ENCODE measurements at regions not wholly inside any gene's neighbourhood (a gene's known extent, or its start where the extent isn't known, plus 50 kb on each side); places are given as distances from the start of the nearest gene placed in this dataset.

GRCh38 chr2:2754940-2755339 is 423.9 kb upstream of the MYT1L start:
- no peak for ATAC-seq
- TF ChIP-seq POU6F1 (CRISPR knock-in tag; IDR thresholded peaks at IDR 0.05; ENCODE audit: borderline replicate concordance, low read depth), result no peak
- no peak for TF ChIP-seq TOX (CRISPR knock-in tag; IDR thresholded peaks at IDR 0.05; ENCODE audit: borderline replicate concordance)
- no peak for TF ChIP-seq RARB (CRISPR knock-in tag; IDR thresholded peaks at IDR 0.05)
- TF ChIP-seq, protein P1, sequence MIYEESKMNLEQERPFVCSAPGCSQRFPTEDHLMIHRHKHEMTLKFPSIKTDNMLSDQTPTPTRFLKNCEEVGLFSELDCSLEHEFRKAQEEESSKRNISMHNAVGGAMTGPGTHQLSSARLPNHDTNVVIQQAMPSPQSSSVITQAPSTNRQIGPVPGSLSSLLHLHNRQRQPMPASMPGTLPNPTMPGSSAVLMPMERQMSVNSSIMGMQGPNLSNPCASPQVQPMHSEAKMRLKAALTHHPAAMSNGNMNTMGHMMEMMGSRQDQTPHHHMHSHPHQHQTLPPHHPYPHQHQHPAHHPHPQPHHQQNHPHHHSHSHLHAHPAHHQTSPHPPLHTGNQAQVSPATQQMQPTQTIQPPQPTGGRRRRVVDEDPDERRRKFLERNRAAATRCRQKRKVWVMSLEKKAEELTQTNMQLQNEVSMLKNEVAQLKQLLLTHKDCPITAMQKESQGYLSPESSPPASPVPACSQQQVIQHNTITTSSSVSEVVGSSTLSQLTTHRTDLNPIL (CRISPR knock-in tag; IDR thresholded peaks at IDR 0.05; ENCODE audit: low read depth), result no peak
- TF ChIP-seq ZNF70 (CRISPR knock-in tag; IDR thresholded peaks at IDR 0.05), result no peak
- TF ChIP-seq CSRNP3 (CRISPR knock-in tag; IDR thresholded peaks at IDR 0.05), result no peak

DNA sequence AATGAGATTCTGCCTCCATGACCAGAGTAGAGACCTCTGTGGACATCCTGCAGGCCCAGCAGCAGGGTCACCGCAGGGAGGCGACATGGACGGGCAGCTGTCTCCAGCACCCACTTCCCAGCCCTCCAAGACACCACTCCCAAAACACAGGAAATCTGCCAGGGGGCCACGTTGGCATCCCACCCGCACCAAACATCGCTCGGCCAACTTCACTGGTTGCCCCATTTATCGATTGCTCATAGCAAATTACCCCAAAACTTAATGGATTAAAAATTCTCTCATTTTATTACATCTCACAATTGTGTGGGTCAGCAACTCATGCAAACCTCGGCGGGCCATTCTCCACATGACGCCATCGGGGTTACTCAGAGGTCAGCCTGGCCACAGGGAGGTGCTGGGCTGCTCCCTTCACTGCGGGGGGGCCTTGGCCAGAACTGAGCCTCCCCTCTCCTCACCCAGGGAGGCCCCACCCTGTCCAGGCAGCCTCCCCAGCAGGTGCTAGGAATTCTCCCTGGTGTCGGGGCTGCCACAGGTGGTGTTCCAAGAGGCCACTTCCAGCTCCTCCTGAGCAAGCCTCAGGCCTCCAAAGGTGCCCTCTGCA is 420.7 kb upstream of the MYT1L start:
- no peak for ATAC-seq
- TF ChIP-seq ZNF8 (CRISPR knock-in tag; IDR thresholded peaks at IDR 0.05) (no peak), ESRRG (CRISPR knock-in tag; IDR thresholded peaks at IDR 0.05) (no peak), SNAI2 (CRISPR knock-in tag; IDR thresholded peaks at IDR 0.05) (no peak), TOX (CRISPR knock-in tag; IDR thresholded peaks at IDR 0.05; ENCODE audit: borderline replicate concordance) (no peak), ISL1 (CRISPR knock-in tag; IDR thresholded peaks at IDR 0.05) (no peak), ZNF70 (CRISPR knock-in tag; IDR thresholded peaks at IDR 0.05) (no peak), RARB (CRISPR knock-in tag; IDR thresholded peaks at IDR 0.05) (no peak), ZNF565 (CRISPR knock-in tag; conservative IDR thresholded peaks at IDR 0.05; ENCODE audit: low read depth) (no peak), CSRNP3 (CRISPR knock-in tag; IDR thresholded peaks at IDR 0.05) (no peak), CSDC2 (CRISPR knock-in tag; IDR thresholded peaks at IDR 0.05) (no peak), PPARA (CRISPR knock-in tag; IDR thresholded peaks at IDR 0.05; ENCODE audit: borderline replicate concordance) (no peak), POU6F1 (CRISPR knock-in tag; IDR thresholded peaks at IDR 0.05; ENCODE audit: borderline replicate concordance, low read depth) (no peak), TSHZ2 (CRISPR knock-in tag; IDR thresholded peaks at IDR 0.05) (no peak), TCF4 (CRISPR knock-in tag; IDR thresholded peaks at IDR 0.05; ENCODE audit: borderline replicate concordance) (no peak), ZFP3 (CRISPR knock-in tag; IDR thresholded peaks at IDR 0.05) (no peak), OSR1 (CRISPR knock-in tag; IDR thresholded peaks at IDR 0.05) (no peak), ARNTL (CRISPR knock-in tag; IDR thresholded peaks at IDR 0.05; ENCODE audit: borderline replicate concordance, low read depth) (no peak)
- TF ChIP-seq, protein P2, sequence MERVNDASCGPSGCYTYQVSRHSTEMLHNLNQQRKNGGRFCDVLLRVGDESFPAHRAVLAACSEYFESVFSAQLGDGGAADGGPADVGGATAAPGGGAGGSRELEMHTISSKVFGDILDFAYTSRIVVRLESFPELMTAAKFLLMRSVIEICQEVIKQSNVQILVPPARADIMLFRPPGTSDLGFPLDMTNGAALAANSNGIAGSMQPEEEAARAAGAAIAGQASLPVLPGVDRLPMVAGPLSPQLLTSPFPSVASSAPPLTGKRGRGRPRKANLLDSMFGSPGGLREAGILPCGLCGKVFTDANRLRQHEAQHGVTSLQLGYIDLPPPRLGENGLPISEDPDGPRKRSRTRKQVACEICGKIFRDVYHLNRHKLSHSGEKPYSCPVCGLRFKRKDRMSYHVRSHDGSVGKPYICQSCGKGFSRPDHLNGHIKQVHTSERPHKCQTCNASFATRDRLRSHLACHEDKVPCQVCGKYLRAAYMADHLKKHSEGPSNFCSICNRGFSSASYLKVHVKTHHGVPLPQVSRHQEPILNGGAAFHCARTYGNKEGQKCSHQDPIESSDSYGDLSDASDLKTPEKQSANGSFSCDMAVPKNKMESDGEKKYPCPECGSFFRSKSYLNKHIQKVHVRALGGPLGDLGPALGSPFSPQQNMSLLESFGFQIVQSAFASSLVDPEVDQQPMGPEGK (CRISPR knock-in tag; IDR thresholded peaks at IDR 0.05; ENCODE audit: borderline replicate concordance), result no peak
- TF ChIP-seq, protein P1 (CRISPR knock-in tag; IDR thresholded peaks at IDR 0.05; ENCODE audit: low read depth), result no peak

Measured in SK-N-SH treated with all-trans-retinoic acid at 6 μM for 48 hours (cell line).